ENCODE measurements at regions not wholly inside any gene's neighbourhood (a gene's known extent, or its start where the extent isn't known, plus 50 kb on each side); places are given as distances from the start of the nearest gene placed in this dataset.
"Not testable (repeated sequence)": the region's sequence is repeated elsewhere in the genome, so short reads cannot be mapped to it uniquely, and the experiment has no call there.

GRCh38 chr16:79844603-79845002 lies 244.1 kb upstream of the MAF start:
- no peak for DNase-seq

GRCh38 chr16:79843631-79844043 lies 243.1 kb upstream of the MAF start:
- DNase-seq: no peak

- DNase-seq: no peak
These were observed 242.6 kb upstream of the MAF start for GRCh38 chr16:79843145-79843544.

GRCh38 chr16:79842197-79842596 lies 241.7 kb upstream of the MAF start:
- no peak for DNase-seq

GRCh38 chr16:79839466-79840341 lies 239.2 kb upstream of the MAF start:
- DNase-seq: no peak

- no peak for DNase-seq
These were observed 238.1 kb upstream of the MAF start for GRCh38 chr16:79838496-79839259.

GRCh38 chr16:79836144-79836543 lies 235.6 kb upstream of the MAF start:
- no peak for DNase-seq

- DNase-seq: no peak
These were observed 234.7 kb upstream of the MAF start for GRCh38 chr16:79835194-79835593.

GRCh38 chr16:79834720-79835119 lies 234.2 kb upstream of the MAF start:
- no peak for DNase-seq

GRCh38 chr16:79834003-79834402 lies 233.5 kb upstream of the MAF start:
- not testable (repeated sequence) for DNase-seq

- no peak for DNase-seq
These were observed 233.0 kb upstream of the MAF start for GRCh38 chr16:79833559-79833958.

GRCh38 chr16:79826732-79827475 lies 226.4 kb upstream of the MAF start:
- DNase-seq: no peak

- DNase-seq: no peak
These were observed 224.5 kb upstream of the MAF start for GRCh38 chr16:79825002-79825401.

- no peak for DNase-seq
These were observed 223.1 kb upstream of the MAF start for GRCh38 chr16:79823639-79824038.

GRCh38 chr16:79821911-79822310 lies 221.4 kb upstream of the MAF start:
- DNase-seq: no peak

GRCh38 chr16:79816081-79816497 lies 215.6 kb upstream of the MAF start:
- no peak for DNase-seq

- DNase-seq: no peak
These were observed 214.5 kb upstream of the MAF start for GRCh38 chr16:79815049-79815448.

- no peak for DNase-seq
These were observed 213.6 kb upstream of the MAF start for GRCh38 chr16:79814124-79814523.

- DNase-seq: no peak
These were observed 211.0 kb upstream of the MAF start for GRCh38 chr16:79811541-79811940.

- no peak for DNase-seq
These were observed 210.1 kb upstream of the MAF start for GRCh38 chr16:79810449-79811189.

GRCh38 chr16:79809376-79809775 lies 208.8 kb upstream of the MAF start:
- no peak for DNase-seq

- DNase-seq: no peak
These were observed 208.2 kb upstream of the MAF start for GRCh38 chr16:79808731-79809130.

GRCh38 chr16:79806757-79807156 lies 206.2 kb upstream of the MAF start:
- DNase-seq: no peak
